GM18873 (cell line): ENCODE measurements at regions not wholly inside any gene's neighbourhood (a gene's known extent, or its start where the extent isn't known, plus 50 kb on each side); places are given as distances from the start of the nearest gene placed in this dataset.
"Not testable (repeated sequence)": the region's sequence is repeated elsewhere in the genome, so short reads cannot be mapped to it uniquely, and the experiment has no call there.

Experiments
- ATAC-seq: cut with Tn5 transposase; IDR thresholded peaks from one replicate; pipeline ENCODE4 v1.9.1; 2021; ENCODE audit warnings: mild to moderate bottlenecking, moderate library complexity, moderate number of reproducible peaks; ENCODE audit not compliant: unreplicated experiment, low FRiP score

DNA sequence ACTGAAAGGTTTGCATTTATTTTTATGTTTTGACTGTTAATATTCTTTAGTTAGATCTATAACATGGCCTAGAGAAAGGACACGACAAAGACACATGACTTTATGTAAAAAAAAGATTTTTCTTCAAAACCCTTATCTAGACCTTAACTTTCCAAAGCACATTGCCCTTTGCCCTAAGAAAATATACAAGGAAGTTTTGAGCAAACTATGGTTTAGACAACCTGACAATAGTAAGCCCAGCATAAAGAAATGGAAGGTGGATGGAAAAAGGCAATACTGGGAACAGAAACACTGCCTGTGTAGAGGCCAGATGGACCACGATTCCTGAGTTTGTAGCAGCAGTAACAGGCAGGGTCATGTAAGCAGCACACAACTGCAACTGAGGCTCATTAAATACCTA is 724.0 kb downstream of the GALC start:
- ATAC-seq, result no peak

DNA sequence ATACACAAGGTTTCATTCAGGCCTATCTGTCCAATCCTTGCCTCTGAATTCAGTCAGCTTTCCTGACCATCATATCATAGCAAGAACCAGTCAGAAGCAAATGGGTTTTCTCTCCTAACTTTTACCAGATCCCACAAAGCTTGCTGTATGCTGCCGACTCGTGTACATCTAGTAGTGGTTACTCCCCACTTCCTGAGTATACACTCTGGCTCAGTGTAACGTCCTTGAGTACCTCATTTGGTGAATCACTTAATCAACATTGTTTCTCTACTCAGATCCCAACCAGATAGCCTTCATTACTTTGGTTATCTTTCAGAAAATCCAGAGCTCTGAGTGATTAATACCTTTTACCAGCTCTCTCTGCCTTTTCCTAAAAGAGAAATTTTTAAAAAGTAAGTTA is 728.2 kb downstream of the GALC start:
- ATAC-seq, result no peak

GRCh38 chr14:87264272-87264785 is 728.7 kb downstream of the GALC start:
- ATAC-seq, result no peak

- ATAC-seq, result no peak
These were observed 731.4 kb downstream of the GALC start for GRCh38 chr14:87261621-87262020.

DNA sequence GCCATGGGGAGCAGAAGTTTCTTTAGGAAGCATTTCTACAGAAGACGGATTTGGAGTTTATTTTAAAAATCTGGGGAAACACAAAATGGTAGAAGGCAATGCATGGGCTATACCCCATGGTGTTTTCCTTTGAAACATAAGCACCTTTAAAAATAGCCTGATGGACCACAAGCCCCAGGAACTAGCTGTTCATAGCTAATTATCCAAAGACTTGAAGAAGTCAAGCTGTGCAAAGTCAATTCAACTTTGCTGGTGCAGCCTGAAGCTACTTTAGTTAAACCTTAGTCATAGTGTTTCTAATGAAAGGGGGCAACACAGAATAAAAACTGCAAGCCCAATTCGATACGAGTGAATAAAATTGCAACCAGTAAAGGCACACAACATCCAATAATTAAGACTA is 732.5 kb downstream of the GALC start:
- ATAC-seq, result no peak

DNA sequence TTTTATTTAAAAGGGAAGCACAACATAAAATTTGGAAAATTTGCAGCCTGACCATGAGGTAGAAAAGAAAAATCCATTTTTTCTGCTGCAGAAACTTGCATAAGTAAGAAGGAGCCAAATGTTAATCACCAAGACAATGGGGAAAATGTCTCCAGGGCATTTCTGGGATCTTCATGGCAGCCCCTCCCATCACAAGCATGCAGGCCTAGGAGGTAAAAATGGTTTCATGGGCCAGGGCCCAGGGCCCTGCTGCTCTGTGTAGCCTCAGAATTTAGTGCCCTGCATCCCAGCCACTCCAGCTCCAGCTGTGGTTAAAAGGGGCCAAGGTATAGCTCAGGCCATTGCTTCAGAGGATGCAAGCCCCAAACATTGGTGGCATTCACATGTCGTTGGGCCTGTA is 735.6 kb downstream of the GALC start:
- ATAC-seq, result no peak

DNA sequence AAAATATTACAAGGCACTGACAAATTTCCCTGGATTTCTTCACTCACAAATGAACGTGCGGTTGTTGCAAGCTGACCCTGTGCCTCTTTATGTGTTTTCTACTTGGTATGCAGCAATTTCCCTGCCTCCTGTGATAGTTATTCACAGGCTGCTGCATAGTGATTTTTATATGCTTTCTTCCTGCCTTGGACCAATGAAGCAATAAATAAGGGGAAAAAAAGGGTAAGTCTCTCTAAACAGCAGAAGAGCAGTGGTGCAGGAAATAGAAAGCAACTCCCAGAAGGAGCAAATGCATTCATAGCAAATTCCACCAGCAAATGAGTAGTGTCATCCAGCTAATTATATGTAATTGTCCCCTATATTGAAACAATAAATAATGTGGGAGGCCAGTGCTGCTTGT is 737.9 kb downstream of the GALC start:
- ATAC-seq, result no peak

GRCh38 chr14:87254331-87254874 is 738.6 kb downstream of the GALC start:
- ATAC-seq, result no peak

DNA sequence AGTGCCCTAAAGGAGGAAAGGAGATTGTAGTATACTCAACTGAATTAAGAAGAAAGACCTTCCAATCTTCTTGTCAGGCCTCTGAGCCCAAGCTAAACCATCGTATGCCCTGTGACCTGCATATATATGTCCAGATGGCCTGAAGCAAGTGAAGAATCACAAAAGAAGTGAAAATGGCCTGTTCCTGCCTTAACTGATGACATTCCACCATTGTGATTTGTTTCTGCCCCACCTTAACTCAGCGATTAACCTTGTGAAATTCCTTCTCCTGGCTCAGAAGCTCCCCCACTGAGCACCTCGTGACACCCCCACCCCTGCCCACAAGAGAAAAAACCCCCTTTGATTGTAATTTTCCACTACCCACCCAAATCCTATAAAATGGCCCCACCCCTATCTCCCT is 739.2 kb downstream of the GALC start:
- ATAC-seq, result not testable (repeated sequence)

- no peak for ATAC-seq
These were observed 740.9 kb downstream of the GALC start for GRCh38 chr14:87252103-87252502.

- ATAC-seq, result no peak
These were observed 742.0 kb downstream of the GALC start for GRCh38 chr14:87251011-87251410.

GRCh38 chr14:87241018-87241768 is 751.8 kb downstream of the GALC start:
- no peak for ATAC-seq

GRCh38 chr14:87240319-87240718 is 752.7 kb downstream of the GALC start:
- ATAC-seq, result not testable (repeated sequence)

DNA sequence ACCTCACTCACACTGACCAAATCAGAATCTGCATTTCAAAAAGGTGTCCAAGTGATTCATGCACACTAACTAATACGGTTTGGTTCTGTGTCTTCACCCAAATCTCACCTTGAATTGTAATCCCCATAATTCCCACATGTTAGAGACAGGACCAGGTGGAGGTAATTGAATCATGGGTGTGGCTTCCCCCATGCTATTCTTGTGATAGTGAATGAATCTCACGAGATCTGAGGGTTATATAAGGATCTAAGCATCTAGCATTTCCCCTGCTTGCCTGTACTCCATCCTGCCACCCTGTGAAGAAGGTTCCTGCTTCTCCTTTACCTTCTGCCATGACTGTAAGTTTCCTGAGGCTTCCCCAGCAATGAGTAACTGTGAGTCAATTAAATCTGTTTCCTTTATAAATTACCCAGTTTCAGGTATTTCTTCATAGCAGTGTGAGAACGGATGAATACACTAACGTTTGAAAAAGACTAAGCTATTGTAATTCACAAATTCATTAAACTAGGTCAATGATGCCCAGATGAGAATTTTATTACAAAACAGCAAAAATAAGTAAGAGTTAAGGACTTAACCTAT is 759.1 kb downstream of the GALC start:
- no peak for ATAC-seq

- no peak for ATAC-seq
These were observed 759.7 kb downstream of the GALC start for GRCh38 chr14:87233266-87233665.

DNA sequence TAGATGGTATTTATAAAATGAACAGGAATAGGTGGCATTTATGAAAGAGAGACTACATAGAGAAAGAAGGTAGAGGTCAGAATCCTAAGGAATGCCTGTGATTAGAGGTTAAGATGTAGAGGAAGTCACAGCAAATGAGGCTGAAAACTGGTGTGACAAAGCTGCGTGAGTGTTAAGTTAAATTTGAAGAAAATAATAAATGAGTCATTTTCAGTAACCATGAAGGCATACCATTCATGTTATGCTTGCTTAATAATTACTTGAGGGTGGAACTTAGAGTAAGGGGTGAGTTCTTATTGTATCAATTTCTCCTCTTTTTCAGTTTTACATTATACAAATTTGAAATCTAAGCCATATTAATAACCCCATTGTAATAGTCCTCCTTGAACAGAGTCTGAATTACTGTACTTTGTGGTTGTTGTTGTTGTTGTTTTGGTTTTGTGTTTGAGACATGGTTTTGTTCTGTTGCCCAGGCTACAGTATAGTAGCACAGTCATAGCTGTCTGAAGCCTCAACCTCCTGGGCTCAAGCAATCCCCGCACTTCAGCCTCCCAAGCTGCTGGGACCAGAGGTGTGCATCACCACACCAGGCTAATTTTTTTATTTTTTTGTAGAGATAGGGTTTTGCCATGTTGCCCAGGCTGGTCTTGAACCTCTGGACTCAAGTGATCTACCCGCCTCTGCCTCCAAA is 761.5 kb downstream of the GALC start:
- no peak for ATAC-seq

- ATAC-seq, result no peak
These were observed 762.3 kb downstream of the GALC start for GRCh38 chr14:87230726-87231125.

DNA sequence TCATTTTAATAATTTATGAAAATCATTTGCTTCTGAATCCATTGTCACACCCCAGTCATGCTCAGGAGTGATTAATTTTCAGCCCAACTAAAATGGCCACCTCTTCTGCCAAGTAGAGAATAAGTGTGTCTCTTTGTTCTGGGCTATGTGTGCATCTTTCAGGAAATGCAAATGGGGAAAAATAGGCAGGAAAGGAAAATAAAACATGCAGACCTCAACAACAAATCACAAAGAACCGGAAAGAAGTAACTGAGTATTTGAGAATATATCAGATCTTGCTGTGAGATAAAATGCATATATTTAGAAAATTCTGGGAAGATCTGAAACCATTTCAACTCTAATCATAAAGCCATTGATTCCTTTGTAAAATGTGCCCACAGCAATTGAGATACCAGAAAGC is 763.9 kb downstream of the GALC start:
- ATAC-seq, result no peak

- no peak for ATAC-seq
These were observed 776.0 kb downstream of the GALC start for GRCh38 chr14:87217023-87217422.

- ATAC-seq, result no peak
These were observed 778.4 kb downstream of the GALC start for GRCh38 chr14:87214558-87214957.

DNA sequence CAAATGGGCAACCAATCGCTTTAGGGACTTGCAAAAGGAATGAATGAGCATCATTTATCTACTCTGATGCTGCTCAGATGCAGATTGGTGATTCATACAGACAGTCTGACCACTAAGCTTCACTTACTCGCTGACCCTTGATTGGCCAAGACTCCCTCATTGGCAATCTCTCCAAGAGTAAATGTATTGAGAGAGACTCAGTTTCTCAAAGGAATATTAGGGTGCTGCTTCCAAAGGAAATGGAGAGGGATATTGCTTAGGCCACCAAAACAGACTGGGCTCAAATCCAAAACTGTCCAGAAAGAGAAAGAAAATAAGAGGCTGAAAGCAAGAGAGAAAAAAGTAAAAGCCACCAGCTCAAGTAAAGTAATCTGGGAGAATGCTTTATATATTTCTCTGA is 785.2 kb downstream of the GALC start:
- no peak for ATAC-seq
